WTC11 (cell line): ENCODE measurements at regions not wholly inside any gene's neighbourhood (a gene's known extent, or its start where the extent isn't known, plus 50 kb on each side); places are given as distances from the start of the nearest gene placed in this dataset.

Experiments used
- FOXJ3 ChIP-seq: sonication (generic); formaldehyde crosslinking; IDR thresholded peaks from 2 replicates; pipeline ENCODE4 v1.9.0; 2021; ENCODE audit warnings: missing genetic modification reagents, mild to moderate bottlenecking, borderline replicate concordance
- FOXP1 ChIP-seq: sonication (generic); formaldehyde crosslinking; IDR thresholded peaks from 2 replicates; pipeline ENCODE4 v1.8.0; 2022; ENCODE audit warnings: missing genetic modification reagents, mild to moderate bottlenecking, moderate library complexity, borderline replicate concordance
- JUN ChIP-seq: sonication (generic); formaldehyde crosslinking; IDR thresholded peaks from 2 replicates; pipeline ENCODE4 v1.8.0; 2023; ENCODE audit warnings: mild to moderate bottlenecking, missing genetic modification reagents
- KAT7 ChIP-seq: sonication (generic); formaldehyde crosslinking; IDR thresholded peaks from 2 replicates; pipeline ENCODE4 v1.8.1; 2023; ENCODE audit warnings: missing genetic modification reagents, mild to moderate bottlenecking, borderline replicate concordance
- NFYB ChIP-seq: sonication (generic); formaldehyde crosslinking; conservative IDR thresholded peaks from 2 replicates; pipeline ENCODE4 v1.8.0; 2022; ENCODE audit warnings: low read depth, missing genetic modification reagents
- NR2C2 ChIP-seq: sonication (generic); formaldehyde crosslinking; IDR thresholded peaks from 2 replicates; pipeline ENCODE4 v1.8.0; 2022; ENCODE audit warnings: mild to moderate bottlenecking, missing genetic modification reagents
- SP1 ChIP-seq: sonication (generic); formaldehyde crosslinking; conservative IDR thresholded peaks from 2 replicates; pipeline ENCODE4 v1.8.1; 2022; ENCODE audit warnings: missing genetic modification reagents
- TF ChIP-seq, protein P1 (sequence below): fragments of 250-450 bp; sonication (Bioruptor Pico); IDR thresholded peaks from 2 replicates; pipeline ENCODE4 v1.9.0; 2021; ENCODE audit warnings: moderate library complexity, mild to moderate bottlenecking, inconsistent platforms, borderline replicate concordance
- TF ChIP-seq, protein P2 (sequence below): sonication (generic); formaldehyde crosslinking; IDR thresholded peaks from 2 replicates; pipeline ENCODE4 v1.8.1; 2023; ENCODE audit warnings: mild to moderate bottlenecking, moderate library complexity, missing genetic modification reagents
- TF ChIP-seq, protein P3 (sequence below): fragments of 200-600 bp; IDR thresholded peaks from 2 replicates; pipeline ENCODE4 v1.8.0; 2022; ENCODE audit warnings: antibody characterized with exemption
- TF ChIP-seq, protein P4 (sequence below): sonication (generic); formaldehyde crosslinking; IDR thresholded peaks from 2 replicates; pipeline ENCODE4 v1.8.0; 2023; ENCODE audit warnings: missing genetic modification reagents, mild to moderate bottlenecking, borderline replicate concordance
- TF ChIP-seq, protein P5 (sequence below): sonication (generic); formaldehyde crosslinking; conservative IDR thresholded peaks from 2 replicates; pipeline ENCODE4 v1.8.1; 2022; ENCODE audit warnings: mild to moderate bottlenecking, missing genetic modification reagents
- TF ChIP-seq, protein P6 (sequence below): sonication (generic); formaldehyde crosslinking; IDR thresholded peaks from 2 replicates; pipeline ENCODE4 v1.8.1; 2023; ENCODE audit warnings: mild to moderate bottlenecking, missing genetic modification reagents, moderate library complexity

DNA sequence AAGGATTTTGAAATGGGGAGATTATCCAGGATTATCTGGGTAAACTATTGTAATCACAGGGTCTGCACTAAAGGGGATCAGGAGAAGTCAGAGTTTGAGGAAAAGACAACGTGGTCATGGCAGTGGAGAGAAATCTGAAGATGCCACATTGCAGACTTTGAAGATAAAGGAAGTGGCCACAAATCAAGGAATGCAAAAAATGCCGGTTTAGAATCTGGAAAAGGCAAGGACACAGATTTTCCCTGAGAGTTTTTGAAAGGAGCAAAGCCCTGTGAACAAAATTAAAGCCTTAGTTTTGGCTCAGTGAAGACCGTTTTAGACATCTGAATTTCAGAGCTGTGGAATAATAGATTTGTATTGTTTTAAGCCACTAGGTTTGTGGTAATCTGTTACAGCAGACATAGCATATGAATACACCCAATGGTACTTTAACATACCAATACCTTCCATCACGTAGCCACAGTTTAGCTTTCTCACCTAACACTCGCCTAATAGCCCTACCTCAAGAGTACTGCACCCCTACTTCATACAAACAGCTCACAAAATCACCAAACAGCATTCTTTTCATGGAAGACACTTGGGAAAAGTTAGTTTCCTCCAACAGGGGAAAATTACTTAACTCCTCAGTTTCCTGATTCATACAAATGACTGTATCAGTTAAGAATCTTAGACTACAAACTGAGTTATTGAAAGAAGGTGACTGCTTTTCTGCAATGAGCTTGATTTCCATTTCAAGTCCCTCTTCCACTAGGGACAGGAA, 446.5 kb downstream of the INHBA start:
- TF ChIP-seq, protein P1, sequence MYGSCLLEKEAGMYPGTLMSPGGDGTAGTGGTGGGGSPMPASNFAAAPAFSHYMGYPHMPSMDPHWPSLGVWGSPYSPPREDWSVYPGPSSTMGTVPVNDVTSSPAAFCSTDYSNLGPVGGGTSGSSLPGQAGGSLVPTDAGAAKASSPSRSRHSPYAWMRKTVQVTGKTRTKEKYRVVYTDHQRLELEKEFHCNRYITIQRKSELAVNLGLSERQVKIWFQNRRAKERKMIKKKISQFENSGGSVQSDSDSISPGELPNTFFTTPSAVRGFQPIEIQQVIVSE, result no peak
- TF ChIP-seq, protein P2, sequence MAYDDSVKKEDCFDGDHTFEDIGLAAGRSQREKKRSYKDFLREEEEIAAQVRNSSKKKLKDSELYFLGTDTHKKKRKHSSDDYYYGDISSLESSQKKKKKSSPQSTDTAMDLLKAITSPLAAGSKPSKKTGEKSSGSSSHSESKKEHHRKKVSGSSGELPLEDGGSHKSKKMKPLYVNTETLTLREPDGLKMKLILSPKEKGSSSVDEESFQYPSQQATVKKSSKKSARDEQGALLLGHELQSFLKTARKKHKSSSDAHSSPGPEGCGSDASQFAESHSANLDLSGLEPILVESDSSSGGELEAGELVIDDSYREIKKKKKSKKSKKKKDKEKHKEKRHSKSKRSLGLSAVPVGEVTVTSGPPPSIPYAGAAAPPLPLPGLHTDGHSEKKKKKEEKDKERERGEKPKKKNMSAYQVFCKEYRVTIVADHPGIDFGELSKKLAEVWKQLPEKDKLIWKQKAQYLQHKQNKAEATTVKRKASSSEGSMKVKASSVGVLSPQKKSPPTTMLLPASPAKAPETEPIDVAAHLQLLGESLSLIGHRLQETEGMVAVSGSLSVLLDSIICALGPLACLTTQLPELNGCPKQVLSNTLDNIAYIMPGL (CRISPR knock-in tag), result no peak
- TF ChIP-seq, protein P3, sequence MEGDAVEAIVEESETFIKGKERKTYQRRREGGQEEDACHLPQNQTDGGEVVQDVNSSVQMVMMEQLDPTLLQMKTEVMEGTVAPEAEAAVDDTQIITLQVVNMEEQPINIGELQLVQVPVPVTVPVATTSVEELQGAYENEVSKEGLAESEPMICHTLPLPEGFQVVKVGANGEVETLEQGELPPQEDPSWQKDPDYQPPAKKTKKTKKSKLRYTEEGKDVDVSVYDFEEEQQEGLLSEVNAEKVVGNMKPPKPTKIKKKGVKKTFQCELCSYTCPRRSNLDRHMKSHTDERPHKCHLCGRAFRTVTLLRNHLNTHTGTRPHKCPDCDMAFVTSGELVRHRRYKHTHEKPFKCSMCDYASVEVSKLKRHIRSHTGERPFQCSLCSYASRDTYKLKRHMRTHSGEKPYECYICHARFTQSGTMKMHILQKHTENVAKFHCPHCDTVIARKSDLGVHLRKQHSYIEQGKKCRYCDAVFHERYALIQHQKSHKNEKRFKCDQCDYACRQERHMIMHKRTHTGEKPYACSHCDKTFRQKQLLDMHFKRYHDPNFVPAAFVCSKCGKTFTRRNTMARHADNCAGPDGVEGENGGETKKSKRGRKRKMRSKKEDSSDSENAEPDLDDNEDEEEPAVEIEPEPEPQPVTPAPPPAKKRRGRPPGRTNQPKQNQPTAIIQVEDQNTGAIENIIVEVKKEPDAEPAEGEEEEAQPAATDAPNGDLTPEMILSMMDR, result no peak
- TF ChIP-seq, protein P4, sequence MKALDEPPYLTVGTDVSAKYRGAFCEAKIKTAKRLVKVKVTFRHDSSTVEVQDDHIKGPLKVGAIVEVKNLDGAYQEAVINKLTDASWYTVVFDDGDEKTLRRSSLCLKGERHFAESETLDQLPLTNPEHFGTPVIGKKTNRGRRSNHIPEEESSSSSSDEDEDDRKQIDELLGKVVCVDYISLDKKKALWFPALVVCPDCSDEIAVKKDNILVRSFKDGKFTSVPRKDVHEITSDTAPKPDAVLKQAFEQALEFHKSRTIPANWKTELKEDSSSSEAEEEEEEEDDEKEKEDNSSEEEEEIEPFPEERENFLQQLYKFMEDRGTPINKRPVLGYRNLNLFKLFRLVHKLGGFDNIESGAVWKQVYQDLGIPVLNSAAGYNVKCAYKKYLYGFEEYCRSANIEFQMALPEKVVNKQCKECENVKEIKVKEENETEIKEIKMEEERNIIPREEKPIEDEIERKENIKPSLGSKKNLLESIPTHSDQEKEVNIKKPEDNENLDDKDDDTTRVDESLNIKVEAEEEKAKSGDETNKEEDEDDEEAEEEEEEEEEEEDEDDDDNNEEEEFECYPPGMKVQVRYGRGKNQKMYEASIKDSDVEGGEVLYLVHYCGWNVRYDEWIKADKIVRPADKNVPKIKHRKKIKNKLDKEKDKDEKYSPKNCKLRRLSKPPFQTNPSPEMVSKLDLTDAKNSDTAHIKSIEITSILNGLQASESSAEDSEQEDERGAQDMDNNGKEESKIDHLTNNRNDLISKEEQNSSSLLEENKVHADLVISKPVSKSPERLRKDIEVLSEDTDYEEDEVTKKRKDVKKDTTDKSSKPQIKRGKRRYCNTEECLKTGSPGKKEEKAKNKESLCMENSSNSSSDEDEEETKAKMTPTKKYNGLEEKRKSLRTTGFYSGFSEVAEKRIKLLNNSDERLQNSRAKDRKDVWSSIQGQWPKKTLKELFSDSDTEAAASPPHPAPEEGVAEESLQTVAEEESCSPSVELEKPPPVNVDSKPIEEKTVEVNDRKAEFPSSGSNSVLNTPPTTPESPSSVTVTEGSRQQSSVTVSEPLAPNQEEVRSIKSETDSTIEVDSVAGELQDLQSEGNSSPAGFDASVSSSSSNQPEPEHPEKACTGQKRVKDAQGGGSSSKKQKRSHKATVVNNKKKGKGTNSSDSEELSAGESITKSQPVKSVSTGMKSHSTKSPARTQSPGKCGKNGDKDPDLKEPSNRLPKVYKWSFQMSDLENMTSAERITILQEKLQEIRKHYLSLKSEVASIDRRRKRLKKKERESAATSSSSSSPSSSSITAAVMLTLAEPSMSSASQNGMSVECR (CRISPR knock-in tag), result no peak
- no peak for TF ChIP-seq NR2C2 (CRISPR knock-in tag)
- TF ChIP-seq SP1 (CRISPR knock-in tag), result no peak
- TF ChIP-seq JUN (CRISPR knock-in tag), result no peak
- TF ChIP-seq, protein P5, sequence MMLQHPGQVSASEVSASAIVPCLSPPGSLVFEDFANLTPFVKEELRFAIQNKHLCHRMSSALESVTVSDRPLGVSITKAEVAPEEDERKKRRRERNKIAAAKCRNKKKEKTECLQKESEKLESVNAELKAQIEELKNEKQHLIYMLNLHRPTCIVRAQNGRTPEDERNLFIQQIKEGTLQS (CRISPR knock-in tag), result no peak
- no peak for TF ChIP-seq KAT7 (CRISPR knock-in tag)
- TF ChIP-seq FOXJ3, result no peak
- TF ChIP-seq NFYB (CRISPR knock-in tag), result no peak
- TF ChIP-seq, protein P6, sequence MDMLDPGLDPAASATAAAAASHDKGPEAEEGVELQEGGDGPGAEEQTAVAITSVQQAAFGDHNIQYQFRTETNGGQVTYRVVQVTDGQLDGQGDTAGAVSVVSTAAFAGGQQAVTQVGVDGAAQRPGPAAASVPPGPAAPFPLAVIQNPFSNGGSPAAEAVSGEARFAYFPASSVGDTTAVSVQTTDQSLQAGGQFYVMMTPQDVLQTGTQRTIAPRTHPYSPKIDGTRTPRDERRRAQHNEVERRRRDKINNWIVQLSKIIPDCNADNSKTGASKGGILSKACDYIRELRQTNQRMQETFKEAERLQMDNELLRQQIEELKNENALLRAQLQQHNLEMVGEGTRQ (CRISPR knock-in tag), result no peak
- TF ChIP-seq FOXP1, result no peak
